A673 (cell line): ENCODE measurements at regions not wholly inside any gene's neighbourhood (a gene's known extent, or its start where the extent isn't known, plus 50 kb on each side); places are given as distances from the start of the nearest gene placed in this dataset.

Source experiments
- CTCF ChIP-seq: fragments of 300-800, 200-600 bp; sonication (generic); conservative IDR thresholded peaks from 2 replicates; pipeline ENCODE4 v1.5.1; 2017; ENCODE audit warnings: low read depth, mild to moderate bottlenecking, antibody characterized with exemption, low read length, moderate library complexity, mixed read lengths
- EZH2 ChIP-seq: fragments of 200-600 bp; sonication (generic); IDR thresholded peaks from 2 replicates; pipeline ENCODE4 v1.6.1; 2017; ENCODE audit warnings: borderline replicate concordance, low read depth, mild to moderate bottlenecking, mixed read lengths, antibody characterized with exemption, low read length; ENCODE audit not compliant: poor library complexity, severe bottlenecking

GRCh38 chr6:155611742-155612141, 156.1 kb upstream of the NOX3 start:
- TF ChIP-seq CTCF = no peak
- TF ChIP-seq EZH2 = no peak
